UCSD-AML1 (cell line): ENCODE measurements at regions not wholly inside any gene's neighbourhood (a gene's known extent, or its start where the extent isn't known, plus 50 kb on each side); places are given as distances from the start of the nearest gene placed in this dataset.

Source experiments
- DNase-seq: peaks from one replicate; lab custom pipeline; 2025; ENCODE audit not compliant: unreplicated experiment; lab: John Stamatoyannopoulos, UW

DNA sequence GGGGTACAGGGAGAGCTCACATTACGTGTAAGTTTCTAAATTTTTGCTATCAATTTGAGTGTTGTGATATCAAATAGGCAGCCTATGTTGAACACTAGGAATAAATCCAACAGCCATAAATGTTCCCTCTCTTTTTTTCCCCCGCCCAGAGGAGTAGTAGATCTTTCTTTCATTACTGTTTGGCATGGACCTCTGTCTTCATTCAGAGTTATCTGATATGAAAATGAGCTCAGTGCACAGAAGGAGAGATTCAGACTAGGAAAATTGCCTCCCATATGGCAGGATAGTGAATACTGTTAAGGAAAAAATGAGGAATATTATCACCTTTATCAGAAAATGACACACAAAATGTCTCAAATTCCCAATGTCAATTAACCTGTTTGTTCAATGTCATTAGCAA, 110.0 kb upstream of the EYS start:
- DNase-seq: no peak

GRCh38 chr6:65814071-65814470, 107.0 kb upstream of the EYS start:
- DNase-seq: no peak

DNA sequence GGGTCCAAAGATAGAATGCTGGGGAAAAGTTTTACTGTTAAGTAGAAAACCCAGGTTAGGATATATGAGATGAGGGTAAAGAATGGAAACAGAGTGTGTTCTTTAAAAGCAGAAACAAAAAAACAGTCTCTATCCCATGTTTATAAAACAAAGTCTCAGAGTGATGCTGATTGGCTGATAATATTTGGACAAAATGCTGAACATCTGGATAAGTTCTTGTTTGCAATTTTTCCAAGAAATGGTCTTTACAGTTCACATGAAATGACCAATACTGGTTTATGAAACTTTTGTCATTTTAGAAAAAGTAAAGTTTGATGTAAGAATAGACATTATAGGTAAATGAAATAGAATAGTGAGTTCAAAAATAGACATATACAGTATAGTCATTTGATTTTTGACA, 96.2 kb upstream of the EYS start:
- DNase-seq: no peak

GRCh38 chr6:65799389-65799788, 92.4 kb upstream of the EYS start:
- no peak for DNase-seq

GRCh38 chr6:65798280-65799014, 91.4 kb upstream of the EYS start:
- DNase-seq: no peak

GRCh38 chr6:65790666-65791065, 83.6 kb upstream of the EYS start:
- DNase-seq: no peak

DNA sequence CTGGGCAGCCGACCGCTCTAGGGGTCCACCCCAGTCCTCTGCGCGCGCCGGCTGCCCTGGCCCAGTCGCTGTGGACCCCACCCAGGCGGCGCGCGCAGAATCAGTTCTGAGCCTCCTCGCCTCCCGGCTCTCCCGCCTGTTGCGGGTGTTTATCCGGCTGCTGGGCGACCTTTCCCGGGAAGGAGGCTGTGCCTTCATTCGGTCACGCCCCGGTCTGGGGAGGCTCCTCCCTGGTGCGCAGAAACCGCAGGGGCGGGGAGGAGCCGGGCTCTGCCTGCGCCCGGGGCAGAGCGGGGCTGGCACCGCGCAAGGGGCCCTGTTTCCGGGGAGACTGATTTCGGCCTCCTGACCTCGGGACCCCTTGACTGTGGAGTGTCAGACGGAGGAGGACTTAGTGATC, 80.8 kb upstream of the EYS start:
- DNase-seq: no peak

GRCh38 chr6:65786815-65787214, 79.8 kb upstream of the EYS start:
- no peak for DNase-seq

DNA sequence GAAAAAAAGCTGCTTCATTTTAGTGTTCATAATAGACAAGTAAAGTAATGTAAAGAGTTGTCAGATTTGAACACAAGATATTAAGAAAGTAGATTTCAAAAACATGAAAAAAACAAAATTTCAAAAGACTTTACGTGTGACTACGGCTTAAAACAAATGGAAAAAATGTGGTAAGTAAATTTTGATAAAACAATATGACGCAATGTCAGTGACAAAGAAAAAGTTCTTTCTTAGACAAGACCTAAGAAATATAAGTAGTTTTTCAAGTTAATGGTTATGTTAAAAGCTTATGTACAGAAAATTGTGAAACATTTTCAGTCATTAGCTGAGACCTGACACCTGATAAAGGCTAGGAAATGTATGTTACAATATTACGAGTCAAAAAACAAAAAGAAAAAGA, 73.7 kb upstream of the EYS start:
- DNase-seq: no peak

- peak; percentile 3 for DNase-seq
These were observed 69.3 kb upstream of the EYS start for GRCh38 chr6:65776332-65776731.

DNA sequence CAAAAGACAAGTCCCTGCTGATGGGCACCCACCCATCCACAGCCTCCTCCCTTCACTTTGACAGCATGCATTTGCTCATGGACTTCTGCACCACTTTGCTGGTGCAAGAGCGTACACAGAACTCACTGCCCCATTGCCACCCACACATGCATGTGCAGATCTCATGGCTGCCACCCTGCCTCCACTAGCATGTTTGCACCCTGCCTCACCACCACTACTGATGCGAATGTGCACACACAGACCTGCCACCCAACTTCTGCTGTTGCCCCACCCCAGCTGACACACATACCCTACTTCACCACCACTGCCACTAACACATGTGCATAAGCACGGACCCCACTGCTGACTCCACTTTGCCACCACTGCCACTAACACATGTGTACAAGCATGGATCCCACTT, 64.9 kb upstream of the EYS start:
- DNase-seq: no peak

DNA sequence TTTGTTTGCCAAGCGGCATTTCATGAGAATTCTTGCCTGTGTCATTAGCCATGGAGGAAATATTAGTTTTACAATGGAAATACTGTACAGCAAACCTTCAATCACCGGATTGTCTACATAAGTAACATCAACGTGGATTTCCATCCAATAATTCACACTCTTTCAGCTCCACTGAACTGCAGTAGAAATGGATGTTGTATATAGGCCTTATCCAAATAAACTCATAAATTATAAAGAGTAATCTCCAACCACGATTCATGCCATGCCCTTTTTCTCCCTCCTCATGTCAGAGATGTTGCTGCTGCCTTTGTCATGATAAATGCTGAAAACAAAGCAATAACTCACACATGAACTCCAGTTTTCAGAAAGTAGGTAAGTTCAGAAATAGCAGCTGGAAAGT, 54.9 kb upstream of the EYS start:
- DNase-seq: no peak

- no peak for DNase-seq
These were observed 53.3 kb upstream of the EYS start for GRCh38 chr6:65760285-65760684.
